Heart left ventricle (tissue), 16 donors: ENCODE measurements at regions not wholly inside any gene's neighbourhood (a gene's known extent, or its start where the extent isn't known, plus 50 kb on each side); places are given as distances from the start of the nearest gene placed in this dataset.
"Not testable (repeated sequence)": the region's sequence is repeated elsewhere in the genome, so short reads cannot be mapped to it uniquely, and the experiment has no call there.

Experiments
- ATAC-seq, 4 donors: fragments of 200-7000 bp; cut with Tn5 transposase; one replicate each; pipeline ENCODE4 v1.9.1; 2020 to 2022; ENCODE audit warnings: moderate library complexity in 4 of 4, mild to moderate bottlenecking in 3 of 4, moderate number of reproducible peaks in 1 of 4
- DNase-seq, 5 donors: peaks; one replicate each; pipeline ENCODE4 v3.0.0-alpha.2; 2020
- H3K27ac ChIP-seq, 12 donors: fragments of 200-600 bp; sonication (generic) in 4 of 12; one replicate each; pipeline versions ENCODE4 v1.5.0 to v1.8.0; 2016 to 2022; ENCODE audit warnings: mild to moderate bottlenecking in 2 of 12
- H3K27me3 ChIP-seq, 9 donors: fragments of 200-600 bp; sonication (generic) in 2 of 9; one replicate each; pipeline versions ENCODE4 v1.5.1 to v1.8.0; 2016 to 2022; ENCODE audit warnings: mild to moderate bottlenecking in 3 of 9
- H3K36me3 ChIP-seq, 9 donors: fragments of 200-600 bp; sonication (generic) in 2 of 9; one replicate each; pipeline versions ENCODE4 v1.5.0 to v1.8.0; 2018 to 2022; ENCODE audit warnings: mild to moderate bottlenecking in 2 of 9
- H3K4me1 ChIP-seq, 12 donors: fragments of 200-600 bp; sonication (generic) in 4 of 12; one replicate each; pipeline versions ENCODE4 v1.5.0 to v1.8.0; 2016 to 2022; ENCODE audit warnings: mild to moderate bottlenecking in 3 of 12
- H3K4me3 ChIP-seq, 12 donors: fragments of 200-600 bp; sonication (generic) in 4 of 12; one replicate each; pipeline versions ENCODE4 v1.5.0 to v1.8.0; 2017 to 2022; ENCODE audit warnings: mild to moderate bottlenecking in 9 of 12, moderate library complexity in 4 of 12
- H3K9me3 ChIP-seq, 12 donors: fragments of 200-600 bp; sonication (generic) in 4 of 12; one replicate each; pipeline versions ENCODE4 v1.5.0 to v1.8.0; 2016 to 2022; ENCODE audit warnings: mild to moderate bottlenecking in 1 of 12
- CTCF ChIP-seq, 12 donors: fragments of 200-600 bp; sonication (generic) in 4 of 12; IDR thresholded peaks; one replicate each; pipeline versions ENCODE4 v1.5.0 to v1.8.0; 2018 to 2022; ENCODE audit warnings: antibody characterized with exemption in 12 of 12, mild to moderate bottlenecking in 5 of 12
- POLR2A ChIP-seq, 2 donors: fragments of 450-650 bp; IDR thresholded peaks; one replicate each; pipeline ENCODE4 v1.6.1; 2017; ENCODE audit warnings: antibody characterized with exemption in 2 of 2, mild to moderate bottlenecking in 2 of 2, moderate library complexity in 2 of 2
- WGBS, 4 donors: extraction: QIAGEN DNeasy Blood & Tissue Kit in 2 of 4; methylation state at CpG; one replicate each; pipeline versions ENCODE4 v1.1.5 to v1.1.7; 2013 to 2018; 5-methylcytosine and 5-hydroxymethylcytosine counted together
- intact Hi-C, 10 donors: fragments of 100-400 bp; cut with DNase I; formaldehyde crosslinking; loops; one replicate each; pipeline versions ENCODE4 v1.11.1 to v1.14.2; 2022
- donor health status: ischemic (EF 13 %, LVEDD 7.1; RV severe dilation, severe dysfunction).
- donor health status: healthy with polysubstance abuse.
- donor health status: DM: no; HTN: yes; CAD: no.
- donor health status: DM: no; HTN: no; CAD: no.
- donor health status: ischemic (EF 25% LVEDD 6.9; RV normal size, moderate dysfunction).
- donor health status: ischemic (EF 25% LVEDD 5.7; RV mildly dilated, moderate dysfunction).
- donor health status: healthy.
- donor health status: DM: yes; HTN: yes; CAD: no.
- donor health status: ischemic (EF 35%, LVEDD 5.7; RV mildly dilated, moderate dysfunction).
- donor health status: nonischemic (EF 11% LVEDD 7.7; RV severe dilation, severe dysfunction).
- donor health status: DM: yes; HTN: yes; CAD: no.
- donor health status: PGD.
- donor health status: ischemic (EF 29% LVEDD 5.4; RV normal size, mild dysfunction).
- donor health status: nonischemic (EF 23%, LVEDD 6.1; RV moderate dilation, normal function).

- no peaks in the 10 kb centered on the region for H3K4me1 ChIP-seq
- intact Hi-C loops = no loop called here
- peaks cover 0 to 6% (median 0%) of the 10 kb centered on the region in 12 donors for H3K9me3 ChIP-seq
- H3K27me3 ChIP-seq = no peaks in the 10 kb centered on the region
- no peak overlapping the region for H3K4me3 ChIP-seq
- no peak overlapping the region for H3K27ac ChIP-seq
- ATAC-seq (no peak), DNase-seq (no peak)
- no peaks in the 10 kb centered on the region for H3K36me3 ChIP-seq
- TF ChIP-seq CTCF (IDR thresholded peaks at IDR 0.05) (no peak), POLR2A (IDR thresholded peaks at IDR 0.05) (no peak)
These were observed 349.9 kb downstream of the FAM47B start for GRCh38 chrX:35292522-35292921.

GRCh38 chrX:35305037-35305436 is 362.4 kb downstream of the FAM47B start:
- ATAC-seq, H3K4me1 ChIP-seq, H3K4me3 ChIP-seq, H3K9me3 ChIP-seq, DNase-seq, H3K27me3 ChIP-seq, H3K36me3 ChIP-seq, intact Hi-C loops, H3K27ac ChIP-seq: not testable (repeated sequence)

GRCh38 chrX:35339796-35340195 is 397.2 kb downstream of the FAM47B start:
- WGBS, 4 donors = 68 to 77% (median 76%) methylated on average over 3 of the region's 3 CpGs
- ATAC-seq = no peak

DNA sequence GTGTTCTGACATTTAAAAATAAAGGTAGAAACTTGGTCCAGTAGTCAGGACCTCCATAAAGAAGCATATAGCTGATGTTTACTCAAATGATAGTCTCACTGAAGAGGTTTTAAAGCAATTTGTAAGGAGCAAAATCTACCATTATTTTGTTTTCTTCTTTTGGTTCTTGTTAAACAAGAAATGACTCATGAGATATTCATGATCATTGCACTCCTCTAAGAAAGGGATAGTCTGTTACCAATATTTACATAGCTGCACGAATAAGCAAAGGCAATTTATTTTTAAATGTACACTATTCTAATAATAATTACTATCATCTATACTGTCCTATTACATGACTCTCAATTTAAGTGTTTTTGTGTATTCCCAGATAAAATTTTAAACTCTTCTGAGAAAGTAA is 397.9 kb downstream of the FAM47B start:
- no peaks in the 10 kb centered on the region for H3K27me3 ChIP-seq
- no peaks in the 10 kb centered on the region for H3K9me3 ChIP-seq
- TF ChIP-seq POLR2A (IDR thresholded peaks at IDR 0.05) (no peak), CTCF (IDR thresholded peaks at IDR 0.05) (no peak)
- DNase-seq (no peak), ATAC-seq (no peak)
- no peaks in the 10 kb centered on the region for H3K4me1 ChIP-seq
- H3K4me3 ChIP-seq = no peak overlapping the region
- no peaks in the 10 kb centered on the region for H3K36me3 ChIP-seq
- no peak overlapping the region for H3K27ac ChIP-seq
- intact Hi-C loops = no loop called here
- WGBS, 4 donors = 60 to 89% (median 74%) methylated on average over 1 of the region's 1 CpG

More at GRCh38 chrX:35339796-35340195, 397.2 kb downstream of the FAM47B start:
- no peak for TF ChIP-seq POLR2A (IDR thresholded peaks at IDR 0.05)
- TF ChIP-seq CTCF (IDR thresholded peaks at IDR 0.05) = no peak
- Histone ChIP-seq H3K9me3 (no peaks in the 10 kb centered on the region), H3K27me3 (no peaks in the 10 kb centered on the region), H3K36me3 (no peaks in the 10 kb centered on the region), H3K4me1 (no peaks in the 10 kb centered on the region), H3K27ac (no peak overlapping the region), H3K4me3 (no peak overlapping the region)
- no peak for DNase-seq
- intact Hi-C loops = no loop called here

- intact Hi-C loops = no loop called here
- no peak for TF ChIP-seq POLR2A (IDR thresholded peaks at IDR 0.05)
- no peak for TF ChIP-seq CTCF (IDR thresholded peaks at IDR 0.05)
These were observed 408.6 kb downstream of the FAM47B start for GRCh38 chrX:35351212-35351611.

More at GRCh38 chrX:35351212-35351611, 408.6 kb downstream of the FAM47B start:
- H3K27me3 ChIP-seq = no peaks in the 10 kb centered on the region
- H3K27ac ChIP-seq = no peak overlapping the region
- DNase-seq (no peak), ATAC-seq (no peak)
- no peaks in the 10 kb centered on the region for H3K4me1 ChIP-seq
- no peaks in the 10 kb centered on the region for H3K36me3 ChIP-seq
- no peak overlapping the region for H3K4me3 ChIP-seq
- peaks cover 0 to 7% (median 0%) of the 10 kb centered on the region in 12 donors for H3K9me3 ChIP-seq
- WGBS, 4 donors = 56 to 92% (median 63%) methylated on average over 1 of the region's 1 CpG
